G401.6 (cell line): ENCODE measurements at regions not wholly inside any gene's neighbourhood (a gene's known extent, or its start where the extent isn't known, plus 50 kb on each side); places are given as distances from the start of the nearest gene placed in this dataset.
"Not testable (repeated sequence)": the region's sequence is repeated elsewhere in the genome, so short reads cannot be mapped to it uniquely, and the experiment has no call there.

Experiments used
- FAIRE-seq: peaks from 2 replicates; lab custom pipeline; 2012; peaks lifted over from hg19 to GRCh38; lab: Jason Lieb, UNC

DNA sequence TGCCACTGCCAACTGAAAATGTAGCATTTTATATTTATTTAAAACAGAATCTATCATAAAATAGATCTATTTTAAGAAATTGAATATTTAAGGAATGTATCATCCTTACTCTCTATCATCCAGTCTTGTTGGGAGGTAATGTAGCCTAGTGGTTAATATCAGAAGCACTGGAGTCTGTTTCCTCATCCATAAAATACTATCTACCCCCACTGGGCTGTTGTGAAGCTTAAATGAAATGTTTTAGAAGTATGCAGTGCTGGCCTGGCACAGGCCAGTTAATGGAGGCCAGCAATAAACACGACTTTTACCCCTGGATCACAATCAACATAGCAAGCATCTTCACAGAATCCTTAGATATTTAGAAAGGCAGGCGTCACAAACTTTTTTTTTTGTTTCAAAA lies 188.0 kb downstream of the CAND1 start:
- no peak for FAIRE-seq

DNA sequence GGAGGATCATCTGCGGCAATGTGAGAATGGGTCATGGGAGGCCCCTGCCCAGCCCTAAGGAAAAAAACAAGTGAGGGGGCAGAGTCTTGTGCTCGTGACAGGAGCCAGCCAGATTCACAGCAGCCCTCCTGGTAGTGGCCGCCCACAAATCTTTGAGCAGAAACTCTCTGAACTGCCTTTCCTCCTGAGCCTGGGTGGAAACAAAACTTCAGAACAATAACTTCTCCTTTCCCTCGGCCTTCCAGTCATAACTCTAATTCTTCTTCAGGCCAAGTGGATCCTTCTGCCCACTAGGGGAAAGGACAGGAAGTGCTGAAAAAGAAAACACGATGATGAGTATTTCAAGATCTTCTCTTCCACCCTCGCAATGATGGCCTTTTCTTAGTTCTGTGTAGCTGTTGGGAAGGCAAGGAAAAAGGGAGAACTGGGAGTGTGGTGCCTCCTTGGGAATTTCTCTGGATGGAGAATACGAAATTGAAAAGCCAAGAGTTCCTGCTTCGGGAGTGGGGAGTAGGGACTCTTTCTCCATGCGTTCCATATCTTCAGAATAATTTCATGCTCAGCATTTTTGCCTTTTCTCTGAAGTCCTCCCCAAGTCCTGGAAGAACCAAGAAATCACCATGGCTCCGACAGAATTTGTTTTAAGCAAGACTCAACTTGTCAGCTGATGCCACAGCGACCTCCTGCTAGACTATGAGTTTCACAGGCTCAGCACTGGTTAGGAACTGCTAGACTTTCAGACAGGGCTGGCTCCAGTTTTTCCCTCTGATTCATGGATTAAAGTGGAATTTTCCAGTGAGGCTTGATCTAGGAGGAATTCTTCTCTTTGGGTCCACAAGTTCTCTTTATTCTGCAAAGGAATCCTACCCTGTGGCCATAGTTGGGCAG lies 188.9 kb downstream of the CAND1 start:
- FAIRE-seq: no peak

- no peak for FAIRE-seq
These were observed 189.4 kb upstream of the DYRK2 start for GRCh38 chr12:67459173-67459572.

DNA sequence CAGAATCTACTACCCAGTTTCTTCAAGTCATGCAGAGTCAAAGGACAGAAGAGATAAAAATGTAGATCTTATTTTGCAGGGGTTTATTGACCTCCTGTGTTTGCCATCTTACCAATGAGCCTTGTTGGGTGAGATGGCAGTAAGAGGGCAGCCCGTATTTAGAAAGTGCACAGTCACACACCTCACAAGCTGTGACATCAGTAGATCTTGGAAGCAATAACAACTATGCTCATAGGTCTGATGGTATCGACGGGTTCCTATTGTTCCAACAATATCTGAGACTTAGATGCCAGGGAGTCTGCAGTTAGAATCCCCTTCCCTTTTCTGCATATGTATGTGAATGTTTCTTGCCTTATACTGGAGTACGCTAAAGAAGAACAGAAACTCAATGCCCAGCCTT lies 189.0 kb upstream of the DYRK2 start:
- no peak for FAIRE-seq

DNA sequence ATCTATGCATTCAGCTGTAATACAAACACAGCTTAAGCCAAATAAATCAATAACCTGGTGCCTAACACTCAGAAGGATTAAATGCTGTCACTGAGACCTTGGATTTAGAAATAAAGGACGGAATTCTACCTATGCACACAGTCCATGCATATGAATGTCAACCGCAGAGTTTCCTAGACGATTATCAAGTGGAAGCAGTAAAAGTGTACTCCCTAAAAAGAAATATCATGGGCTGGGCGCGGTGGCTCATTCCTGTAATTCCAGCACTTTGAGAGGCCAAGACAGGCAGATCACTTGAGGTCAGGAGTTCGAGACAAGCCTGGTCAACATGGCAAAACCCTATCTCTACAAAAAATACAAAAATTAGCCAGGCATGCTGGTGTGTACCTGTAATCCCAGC lies 188.2 kb upstream of the DYRK2 start:
- no peak for FAIRE-seq

DNA sequence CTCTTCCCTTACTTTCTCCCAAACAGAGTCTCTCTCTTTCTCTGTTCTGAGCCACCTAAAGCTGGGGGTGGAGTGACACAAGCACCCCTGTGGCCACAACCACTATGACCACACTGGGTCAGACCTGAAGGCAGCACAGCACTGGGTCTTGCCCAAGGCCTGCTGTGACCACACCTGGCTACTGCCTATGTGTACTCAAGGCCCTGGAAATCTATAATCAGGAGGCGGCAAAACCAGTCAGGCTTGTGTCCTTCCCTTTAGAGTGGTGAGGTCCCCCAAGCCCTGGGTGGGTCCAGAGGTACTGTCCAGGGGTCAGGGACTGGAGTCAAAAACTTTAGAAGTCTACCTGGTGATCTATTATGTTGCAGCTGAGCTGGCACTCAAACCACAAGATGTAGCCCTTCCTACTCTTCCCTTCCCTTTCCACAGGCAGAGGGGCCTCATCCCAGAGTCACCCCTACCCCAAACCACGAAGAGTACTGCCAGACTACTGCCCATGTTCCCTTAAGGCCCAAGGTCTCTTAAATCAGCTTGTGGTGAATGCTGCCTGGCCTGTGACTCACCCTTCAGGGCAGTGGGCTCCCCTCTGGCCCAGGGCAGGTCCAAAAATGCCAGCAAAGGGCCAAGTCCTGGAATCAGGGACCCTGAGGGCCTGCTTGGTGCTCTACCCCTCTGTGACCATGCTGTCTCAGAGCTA lies 179.8 kb upstream of the DYRK2 start:
- FAIRE-seq: no peak

- no peak for FAIRE-seq
These were observed 178.9 kb upstream of the DYRK2 start for GRCh38 chr12:67469666-67470065.

DNA sequence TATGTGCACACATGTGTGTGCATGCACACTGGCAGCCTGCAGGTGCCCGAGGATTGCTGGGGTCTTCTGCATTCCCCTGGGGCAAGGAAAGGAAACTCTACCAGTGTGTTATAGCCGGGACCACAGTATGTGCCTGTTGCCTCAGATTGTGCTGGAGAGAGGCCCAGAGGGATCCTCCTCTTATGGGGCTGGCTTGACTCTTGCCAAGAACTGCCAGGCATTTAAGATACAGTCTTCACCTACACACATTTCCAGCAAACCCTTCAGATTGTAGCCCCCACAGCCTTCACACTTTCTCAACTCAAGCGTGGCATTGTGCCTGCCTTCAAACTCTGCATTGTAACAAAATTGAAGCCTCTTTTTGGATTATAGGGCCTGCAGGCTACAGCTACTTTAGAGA lies 176.7 kb upstream of the DYRK2 start:
- FAIRE-seq: no peak

- FAIRE-seq: no peak
These were observed 176.0 kb upstream of the DYRK2 start for GRCh38 chr12:67472539-67472938.

DNA sequence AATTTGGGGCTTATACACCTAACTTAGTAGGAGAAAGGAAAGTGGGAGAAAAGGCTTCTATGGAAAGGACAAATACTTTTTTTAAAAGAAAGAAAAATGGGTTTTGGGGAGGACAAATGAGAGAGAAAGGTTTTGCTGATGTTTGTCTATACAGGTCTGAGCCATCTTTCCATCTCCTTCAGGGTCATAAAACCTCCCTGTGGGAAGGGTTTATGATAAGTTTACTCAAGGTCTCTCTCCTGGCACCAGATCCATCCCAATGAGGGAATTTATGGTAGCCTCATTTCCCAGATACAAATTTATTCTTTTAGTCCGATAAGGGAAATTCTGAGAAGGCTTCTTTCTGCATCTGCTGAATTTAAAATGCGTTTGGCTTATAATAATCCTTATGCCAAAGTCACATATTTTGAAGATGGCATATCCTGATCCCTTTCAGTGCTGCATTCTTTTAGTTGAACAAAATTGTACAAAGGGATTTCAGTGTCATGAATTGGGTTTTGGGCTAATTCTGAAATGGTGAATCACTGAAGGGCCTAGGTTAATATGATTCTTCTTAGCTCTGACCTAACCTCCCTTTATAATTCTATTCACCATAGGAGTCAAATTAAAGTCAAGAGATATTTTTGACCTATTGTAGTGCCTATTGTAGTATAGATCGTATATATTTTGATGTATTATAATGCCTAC lies 173.5 kb upstream of the DYRK2 start:
- FAIRE-seq: no peak

DNA sequence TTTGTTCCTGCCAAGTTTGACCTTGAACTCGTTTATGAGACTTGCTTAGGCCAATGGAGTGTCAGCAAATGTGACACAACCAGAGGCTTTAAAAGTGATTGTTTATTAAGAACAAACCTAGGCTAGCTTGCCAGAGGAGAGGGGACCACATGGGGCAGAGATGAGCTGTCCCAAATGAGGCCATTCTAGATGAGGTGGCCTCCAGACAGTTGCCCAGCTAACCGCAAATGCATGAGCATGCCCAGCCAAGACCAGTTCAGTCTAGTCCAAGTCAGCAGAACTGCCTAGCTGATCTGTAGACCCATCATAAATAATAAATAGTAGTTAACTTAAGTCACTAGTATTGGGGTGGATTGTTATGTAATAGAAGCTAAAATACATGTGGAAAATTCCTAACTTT lies 172.8 kb upstream of the DYRK2 start:
- no peak for FAIRE-seq

DNA sequence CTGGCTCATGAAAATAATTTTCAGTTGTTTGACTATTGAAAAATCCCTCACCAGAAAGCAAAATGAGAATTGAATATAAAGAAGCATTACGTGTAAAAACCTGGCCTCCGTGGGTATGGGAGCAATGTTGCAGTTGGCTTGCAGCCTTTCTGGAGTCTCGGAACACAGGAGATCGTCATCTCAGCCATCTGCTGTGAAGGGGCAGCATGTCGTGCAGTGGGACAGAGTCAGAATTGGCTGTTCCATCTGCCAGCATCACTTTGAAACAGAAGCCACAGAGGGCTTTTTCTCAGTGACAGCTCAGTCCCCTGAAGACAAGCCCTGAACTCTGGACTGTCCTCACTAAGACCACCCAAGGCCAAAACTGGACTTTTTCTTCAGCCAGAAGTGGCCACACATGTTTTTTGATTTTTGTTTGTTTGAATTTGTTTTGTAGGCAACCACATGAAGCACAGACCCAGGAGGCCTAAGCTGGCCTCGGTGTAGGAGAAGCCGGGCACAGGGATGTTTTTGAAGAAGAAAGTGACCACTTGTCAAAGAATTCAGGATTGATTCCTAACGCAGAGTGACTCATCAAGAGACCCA lies 170.8 kb upstream of the DYRK2 start:
- no peak for FAIRE-seq

- FAIRE-seq: no peak
These were observed 165.5 kb upstream of the DYRK2 start for GRCh38 chr12:67482751-67483661.

DNA sequence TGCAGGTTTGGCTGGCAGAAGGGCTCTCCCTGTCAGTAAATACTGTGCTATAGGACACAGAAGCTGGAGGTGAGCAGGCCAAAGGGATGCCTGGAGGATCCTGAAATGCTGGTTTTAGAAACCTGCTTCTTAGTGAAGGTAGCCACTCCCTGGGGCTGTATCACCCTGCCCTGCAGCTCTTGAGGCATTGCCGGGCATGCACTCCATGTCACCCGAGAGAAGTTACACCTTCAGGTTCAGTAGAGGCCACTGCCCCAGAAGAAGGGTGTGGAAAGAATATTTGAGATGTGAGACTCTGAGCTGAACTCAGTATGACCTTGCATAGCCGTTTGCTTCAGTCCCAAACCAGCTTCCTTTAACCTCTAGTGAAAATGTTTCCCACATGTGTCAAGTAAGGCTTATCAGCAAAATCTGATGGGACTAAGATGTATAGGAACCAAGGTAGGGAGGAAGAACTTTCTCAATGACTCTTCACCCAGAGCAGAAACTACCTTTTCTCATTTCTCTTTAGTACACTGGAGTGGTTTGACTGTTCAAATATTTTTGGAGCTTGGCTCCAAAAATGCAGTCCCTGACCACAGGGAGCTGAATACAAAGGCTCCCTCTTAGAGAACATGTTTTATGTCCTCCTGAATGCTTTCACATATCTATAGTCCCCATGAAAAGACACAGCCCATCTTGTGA lies 164.5 kb upstream of the DYRK2 start:
- FAIRE-seq: no peak

- FAIRE-seq: no peak
These were observed 163.6 kb upstream of the DYRK2 start for GRCh38 chr12:67484791-67485480.

DNA sequence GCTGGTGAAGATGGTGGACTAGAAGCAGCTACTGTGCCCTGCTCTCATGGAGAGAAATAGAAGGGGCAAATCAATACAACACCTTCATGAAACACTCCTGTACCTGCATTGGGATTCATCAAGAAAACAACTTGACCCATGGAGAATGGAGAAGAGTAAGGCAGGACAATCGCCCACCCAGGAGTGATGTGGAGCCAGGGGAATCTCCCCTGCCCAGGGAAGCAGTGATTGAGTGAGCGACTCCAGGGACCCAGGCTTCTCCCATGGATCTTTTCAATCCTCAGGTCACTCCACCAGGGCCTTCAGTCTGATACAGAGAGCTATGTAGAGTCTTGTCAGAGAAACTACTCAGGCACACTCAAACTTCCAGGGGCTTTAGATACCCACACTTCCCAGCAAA lies 161.9 kb upstream of the DYRK2 start:
- no peak for FAIRE-seq

GRCh38 chr12:67488349-67488748 lies 160.2 kb upstream of the DYRK2 start:
- FAIRE-seq: not testable (repeated sequence)

GRCh38 chr12:67489007-67489406 lies 159.5 kb upstream of the DYRK2 start:
- no peak for FAIRE-seq

DNA sequence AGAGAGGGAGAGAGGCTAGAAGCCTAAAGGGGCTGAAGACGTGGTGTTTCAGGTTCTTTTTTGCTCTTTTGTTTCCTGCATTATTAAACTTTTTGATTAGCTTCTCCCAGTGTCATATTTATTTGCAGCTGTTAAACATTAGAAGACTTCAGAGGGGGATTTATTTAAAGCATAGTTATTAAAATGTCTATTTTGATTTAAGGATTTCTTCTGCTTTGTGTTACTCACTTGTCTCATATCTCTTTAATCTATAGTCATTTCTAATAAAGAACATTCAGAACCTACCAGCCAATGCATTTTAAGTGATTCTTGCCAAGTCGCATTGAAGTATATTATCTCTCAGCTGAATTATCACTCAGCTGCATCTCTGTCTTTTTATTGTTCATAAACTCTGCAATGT lies 152.0 kb upstream of the DYRK2 start:
- no peak for FAIRE-seq

DNA sequence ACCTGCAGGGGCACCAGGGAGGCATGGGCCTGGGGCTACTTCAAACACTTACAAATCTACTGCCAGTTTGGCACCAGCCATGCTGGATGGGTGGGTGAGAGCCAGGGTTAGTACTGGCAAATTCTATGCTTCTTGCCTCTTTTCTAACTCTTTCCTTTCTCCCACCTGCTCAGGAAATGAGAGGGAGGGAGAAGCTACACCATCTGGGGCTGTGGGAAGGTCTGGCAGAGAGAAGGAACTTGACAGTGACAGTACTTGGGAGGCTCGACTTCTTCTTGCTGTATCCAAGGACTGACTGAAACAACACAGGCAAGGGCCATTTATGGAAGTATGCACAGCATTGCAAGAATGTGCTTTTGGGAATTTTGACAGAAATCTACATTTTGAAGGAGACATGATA lies 149.6 kb upstream of the DYRK2 start:
- no peak for FAIRE-seq

DNA sequence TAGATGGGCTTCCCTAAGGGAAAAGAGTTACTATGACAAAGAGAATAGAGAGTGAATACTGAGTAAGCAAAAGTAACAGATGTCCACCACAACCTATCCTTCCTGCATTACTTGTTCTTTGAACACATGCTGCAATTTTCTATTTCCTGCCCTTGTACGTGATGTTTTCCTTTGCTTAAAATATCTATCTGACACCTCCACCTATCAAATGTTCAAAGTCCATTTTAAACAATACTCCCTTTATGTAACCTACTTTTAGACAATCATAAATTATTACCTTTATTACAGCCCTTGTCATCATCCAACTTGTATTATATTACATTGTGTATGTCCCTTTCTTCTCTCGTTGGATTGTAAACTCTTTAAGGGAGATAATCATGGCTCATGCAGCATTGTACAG lies 147.2 kb upstream of the DYRK2 start:
- no peak for FAIRE-seq
